ENCODE measurements at regions not wholly inside any gene's neighbourhood (a gene's known extent, or its start where the extent isn't known, plus 50 kb on each side); places are given as distances from the start of the nearest gene placed in this dataset.

- intact Hi-C loops (cut with DNase I; ENCODE audit: low total_unique reads) = no loop called here
- DNase-seq (ENCODE audit: low spot score in 2 of 2) = no peak
- Histone ChIP-seq H3K27me3 (no peaks in the 10 kb centered on the region), H3K27ac (no peak overlapping the region), H3K4me3 (no peak overlapping the region), H3K4me1 (no peaks in the 10 kb centered on the region), H3K9me3 (no peaks in the 10 kb centered on the region), H3K36me3 (no peaks in the 10 kb centered on the region)
- TF ChIP-seq POLR2AphosphoS5 (IDR thresholded peaks at IDR 0.05) (no peak), POLR2A (IDR thresholded peaks at IDR 0.05) (no peak), CTCF (IDR thresholded peaks at IDR 0.05) (no peak)
These were observed 146.3 kb upstream of the RGMA start for GRCh38 chr15:93235269-93235668.

GRCh38 chr15:93233710-93234109 is 144.7 kb upstream of the RGMA start:
- H3K27ac ChIP-seq = no peak overlapping the region
- H3K4me1 ChIP-seq = no peaks in the 10 kb centered on the region
- DNase-seq (ENCODE audit: low spot score in 2 of 2) = no peak
- no peak overlapping the region for H3K4me3 ChIP-seq
- no peak for TF ChIP-seq POLR2A (IDR thresholded peaks at IDR 0.05)
- TF ChIP-seq CTCF (IDR thresholded peaks at IDR 0.05) = no peak
- TF ChIP-seq POLR2AphosphoS5 (IDR thresholded peaks at IDR 0.05) = no peak
- H3K27me3 ChIP-seq = no peaks in the 10 kb centered on the region
- no peaks in the 10 kb centered on the region for H3K36me3 ChIP-seq
- intact Hi-C loops (cut with DNase I; ENCODE audit: low total_unique reads) = no loop called here
- no peaks in the 10 kb centered on the region for H3K9me3 ChIP-seq

DNA sequence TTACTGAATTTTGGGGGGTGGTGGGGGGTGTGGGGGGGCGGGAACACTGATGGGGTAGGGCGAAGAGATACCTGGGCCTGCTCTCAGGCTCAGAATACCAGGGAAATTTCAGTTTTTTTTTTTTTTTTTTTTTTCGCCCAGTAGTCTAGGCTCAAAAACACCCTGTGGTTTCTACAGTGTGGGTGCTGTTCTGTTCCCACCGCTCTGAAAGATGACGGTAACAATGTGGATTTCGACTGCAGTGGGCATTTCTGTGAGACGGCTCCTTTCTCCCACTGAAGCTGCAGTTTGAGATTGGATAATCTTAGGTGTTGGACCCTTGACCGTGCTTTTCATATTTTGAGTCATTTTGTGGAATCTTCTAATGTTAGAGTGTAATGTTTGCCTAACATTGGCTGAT is 143.8 kb upstream of the RGMA start:
- Histone ChIP-seq H3K4me1 (no peaks in the 10 kb centered on the region), H3K4me3 (no peak overlapping the region), H3K27ac (no peak overlapping the region), H3K9me3 (no peaks in the 10 kb centered on the region), H3K36me3 (no peaks in the 10 kb centered on the region), H3K27me3 (no peaks in the 10 kb centered on the region)
- no peak for DNase-seq (ENCODE audit: low spot score in 2 of 2)
- no peak for TF ChIP-seq CTCF (IDR thresholded peaks at IDR 0.05)
- no peak for TF ChIP-seq POLR2A (IDR thresholded peaks at IDR 0.05)
- no peak for TF ChIP-seq POLR2AphosphoS5 (IDR thresholded peaks at IDR 0.05)
- intact Hi-C loops (cut with DNase I; ENCODE audit: low total_unique reads) = no loop called here

DNA sequence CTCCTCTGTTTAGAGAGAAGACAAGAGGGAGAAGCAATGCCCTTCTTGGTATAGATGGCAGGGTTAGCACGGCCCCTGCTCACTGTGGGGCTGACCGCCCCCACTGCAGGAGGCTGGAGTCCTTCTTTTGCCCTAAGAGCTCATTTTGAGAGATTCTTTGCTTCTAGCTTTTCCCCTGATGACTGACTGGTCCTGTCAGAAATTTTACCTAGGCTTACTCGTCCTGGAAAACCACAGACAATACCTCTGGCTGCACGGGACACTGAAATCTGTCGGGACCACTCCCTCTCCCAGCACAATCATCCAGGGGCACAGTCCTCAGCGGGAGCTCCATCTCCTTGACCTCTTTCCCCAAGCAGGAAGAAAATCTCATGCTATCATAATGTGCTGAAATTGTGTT is 143.0 kb upstream of the RGMA start:
- no peaks in the 10 kb centered on the region for H3K27me3 ChIP-seq
- intact Hi-C loops (cut with DNase I; ENCODE audit: low total_unique reads) = no loop called here
- H3K27ac ChIP-seq = no peak overlapping the region
- DNase-seq (ENCODE audit: low spot score in 2 of 2) = no peak
- no peaks in the 10 kb centered on the region for H3K36me3 ChIP-seq
- no peak for TF ChIP-seq POLR2AphosphoS5 (IDR thresholded peaks at IDR 0.05)
- no peak for TF ChIP-seq POLR2A (IDR thresholded peaks at IDR 0.05)
- H3K4me1 ChIP-seq = no peaks in the 10 kb centered on the region
- no peak overlapping the region for H3K4me3 ChIP-seq
- no peaks in the 10 kb centered on the region for H3K9me3 ChIP-seq

- H3K27ac ChIP-seq = no peak overlapping the region
- H3K36me3 ChIP-seq = no peaks in the 10 kb centered on the region
- no peak overlapping the region for H3K4me3 ChIP-seq
- intact Hi-C loops (cut with DNase I; ENCODE audit: low total_unique reads) = no loop called here
- DNase-seq (ENCODE audit: low spot score in 2 of 2) = no peak
- no peaks in the 10 kb centered on the region for H3K4me1 ChIP-seq
- no peak for TF ChIP-seq CTCF (IDR thresholded peaks at IDR 0.05)
- TF ChIP-seq POLR2A (IDR thresholded peaks at IDR 0.05) = no peak
- TF ChIP-seq POLR2AphosphoS5 (IDR thresholded peaks at IDR 0.05) = no peak
- H3K27me3 ChIP-seq = no peaks in the 10 kb centered on the region
- H3K9me3 ChIP-seq = no peaks in the 10 kb centered on the region
These were observed 142.4 kb upstream of the RGMA start for GRCh38 chr15:93231261-93231925.

DNA sequence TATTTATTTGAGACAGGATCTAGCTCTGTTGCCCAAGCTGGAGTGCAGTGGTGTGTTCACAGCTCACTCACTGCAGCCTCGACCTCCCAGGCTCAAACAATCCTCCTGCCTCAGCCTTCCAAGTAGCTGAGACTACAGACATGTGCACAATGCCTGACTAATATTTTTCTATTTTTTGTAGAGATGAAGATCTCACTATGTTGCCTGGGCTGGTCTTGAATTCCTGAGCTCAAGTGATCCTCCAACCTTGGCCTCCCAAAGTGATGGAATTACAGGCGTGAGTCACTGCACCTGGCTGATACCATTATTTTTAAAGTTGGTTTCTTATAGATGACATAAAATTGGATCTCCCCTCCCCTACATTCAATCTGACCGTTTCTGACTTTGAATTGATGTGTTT is 139.5 kb upstream of the RGMA start:
- Histone ChIP-seq H3K27me3 (no peaks in the 10 kb centered on the region), H3K4me1 (no peaks in the 10 kb centered on the region), H3K27ac (no peak overlapping the region), H3K9me3 (no peaks in the 10 kb centered on the region), H3K36me3 (no peaks in the 10 kb centered on the region), H3K4me3 (no peak overlapping the region)
- no peak for TF ChIP-seq CTCF (IDR thresholded peaks at IDR 0.05)
- no peak for TF ChIP-seq POLR2A (IDR thresholded peaks at IDR 0.05)
- no peak for TF ChIP-seq POLR2AphosphoS5 (IDR thresholded peaks at IDR 0.05)
- intact Hi-C loops (cut with DNase I; ENCODE audit: low total_unique reads) = no loop called here
- no peak for DNase-seq (ENCODE audit: low spot score in 2 of 2)
